Ovary (tissue), 7 donors: ENCODE measurements at regions not wholly inside any gene's neighbourhood (a gene's known extent, or its start where the extent isn't known, plus 50 kb on each side); places are given as distances from the start of the nearest gene placed in this dataset.

Experiments
- DNase-seq, 5 donors: peaks; one replicate each; pipeline ENCODE4 v3.0.0-alpha.2; 2019 to 2020
- H3K27ac ChIP-seq, 2 donors: fragments of 200-600 bp; one replicate each; pipeline versions ENCODE4 v1.5.1 to v1.8.0; 2019 to 2022
- H3K27me3 ChIP-seq: fragments of 200-600 bp; one replicate; pipeline ENCODE4 v1.8.0; 2022
- H3K36me3 ChIP-seq: fragments of 200-600 bp; sonication (generic); one replicate; pipeline ENCODE4 v1.5.1; 2019
- H3K4me1 ChIP-seq: one replicate; pipeline ENCODE4 v1.8.1; 2013; ENCODE audit warnings: mild to moderate bottlenecking, moderate library complexity; ENCODE audit not compliant: insufficient read depth
- H3K4me3 ChIP-seq: fragments of 200-600 bp; sonication (generic); one replicate; pipeline ENCODE4 v1.5.1; 2017
- H3K9me3 ChIP-seq, 2 donors: fragments of 200-600 bp in 1 of 2; sonication (generic) in 1 of 2; one replicate each; pipeline versions ENCODE4 v1.5.1 to v1.8.1; 2013 to 2019; ENCODE audit warnings: mild to moderate bottlenecking in 1 of 2, moderate library complexity in 1 of 2
- CTCF ChIP-seq, 3 donors: fragments of 450-650 bp in 2 of 3; fragments of 200-600 bp in 1 of 3; IDR thresholded peaks; one replicate each; pipeline versions ENCODE4 v1.5.1 to v1.8.0; 2016 to 2022; ENCODE audit warnings: antibody characterized with exemption in 3 of 3, mild to moderate bottlenecking in 1 of 3
- EP300 ChIP-seq: sonication (generic); formaldehyde crosslinking; IDR thresholded peaks from one replicate; pipeline ENCODE4 v1.6.1; 2017; ENCODE audit warnings: antibody characterized with exemption
- POLR2A ChIP-seq: fragments of 450-650 bp; IDR thresholded peaks from one replicate; pipeline ENCODE4 v1.6.1; 2017; ENCODE audit warnings: antibody characterized with exemption, mild to moderate bottlenecking, moderate library complexity
- WGBS, 3 donors: extraction: QIAGEN DNeasy Blood & Tissue Kit in 1 of 3; methylation state at CpG; one replicate each; pipeline versions ENCODE4 v1.1.5 to v1.1.7; 2013 to 2017; 5-methylcytosine and 5-hydroxymethylcytosine counted together
- intact Hi-C, 4 donors: fragments of 100-400 bp; cut with DNase I; formaldehyde crosslinking; loops; one replicate each; pipeline versions ENCODE4 v1.11.0 to v1.15.1; 2022 to 2023
- donor health status: DM: no; HTN: no; CAD: no; lungs with moderate emphysema.
- donor health status: DM: no; HTN: no; CAD: no.
- donor health status: Bipolar disorder and iron deficiency.
- donor health status: DM: no; HTN: no; CAD: no.
- donor health status: DM: yes; HTN: yes; CAD: no.

GRCh38 chr1:42081475-42081874 lies 71.7 kb upstream of the GUCA2B start:
- TF ChIP-seq CTCF (IDR thresholded peaks at IDR 0.05): no peak
- TF ChIP-seq POLR2A: no peak
- no peak for TF ChIP-seq EP300
- Histone ChIP-seq H3K36me3 (no peaks in the 10 kb centered on the region), H3K27me3 (no peaks in the 10 kb centered on the region), H3K4me3 (no peak overlapping the region), H3K9me3 (no peaks in the 10 kb centered on the region), H3K4me1 (no peaks in the 10 kb centered on the region), H3K27ac (no peak overlapping the region)
- no peak for DNase-seq
- intact Hi-C loops: no loop called here
- WGBS, 3 donors: 79 to 96% (median 89%) methylated on average over 2 of the region's 2 CpGs

DNA sequence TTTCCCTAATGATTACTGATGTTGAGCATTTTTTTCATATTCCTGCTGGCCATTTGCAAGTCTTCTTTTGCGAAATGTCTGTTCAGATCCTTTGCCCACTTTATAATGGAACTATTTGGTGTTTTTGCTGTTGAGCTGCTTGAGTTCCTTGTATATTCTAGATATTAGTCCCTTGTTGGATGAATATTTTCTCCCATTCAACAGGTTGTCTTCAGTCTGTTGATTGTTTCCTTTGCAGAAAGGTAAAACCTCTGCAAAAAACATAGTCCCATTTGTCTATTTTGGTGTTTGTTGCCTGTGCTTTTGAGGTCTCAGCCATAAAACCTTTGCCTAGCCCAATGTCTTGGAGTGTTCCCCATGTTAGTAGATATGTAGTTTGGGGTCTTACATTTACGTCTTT lies 78.0 kb upstream of the GUCA2B start:
- no peak for DNase-seq
- H3K4me3 ChIP-seq: no peak overlapping the region
- no peaks in the 10 kb centered on the region for H3K9me3 ChIP-seq
- intact Hi-C loops: no loop called here
- no peaks in the 10 kb centered on the region for H3K27me3 ChIP-seq
- WGBS, 3 donors: 78 to 92% (median 81%) methylated on average over 2 of the region's 2 CpGs
- no peak for TF ChIP-seq CTCF (IDR thresholded peaks at IDR 0.05)
- TF ChIP-seq POLR2A: no peak
- no peak for TF ChIP-seq EP300
- H3K4me1 ChIP-seq: no peaks in the 10 kb centered on the region
- no peaks in the 10 kb centered on the region for H3K36me3 ChIP-seq
- H3K27ac ChIP-seq: no peak overlapping the region

- Histone ChIP-seq H3K36me3 (no peaks in the 10 kb centered on the region), H3K27ac (no peak overlapping the region), H3K9me3 (no peaks in the 10 kb centered on the region), H3K4me1 (no peaks in the 10 kb centered on the region), H3K4me3 (no peak overlapping the region), H3K27me3 (no peaks in the 10 kb centered on the region)
- no peak for TF ChIP-seq CTCF (IDR thresholded peaks at IDR 0.05)
- 90 to 95% (median 92%) methylated on average over 2 of the region's 2 CpGs for WGBS, 3 donors
- no peak for DNase-seq
- intact Hi-C loops: no loop called here
These were observed 82.2 kb upstream of the GUCA2B start for GRCh38 chr1:42070996-42071395.

DNA sequence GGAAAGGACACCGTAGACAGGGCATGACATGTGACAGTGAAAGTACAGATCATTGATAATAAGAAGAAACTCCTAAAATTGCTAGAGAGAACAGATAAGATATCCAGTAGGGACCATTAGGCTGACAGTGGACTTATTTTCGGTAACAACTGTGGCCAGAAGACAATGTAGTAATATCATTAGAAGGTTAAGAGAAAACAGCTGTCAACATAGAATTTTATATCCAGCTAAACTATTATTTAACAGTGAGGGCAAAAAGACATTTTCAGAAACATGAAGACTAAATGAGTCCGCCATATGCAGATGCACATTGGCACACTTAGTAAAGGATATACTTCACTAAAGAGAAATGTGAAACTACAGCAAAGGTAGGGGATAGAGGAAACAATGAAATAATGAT lies 95.4 kb upstream of the GUCA2B start:
- no peaks in the 10 kb centered on the region for H3K9me3 ChIP-seq
- no peaks in the 10 kb centered on the region for H3K36me3 ChIP-seq
- no peaks in the 10 kb centered on the region for H3K27me3 ChIP-seq
- no peak for TF ChIP-seq CTCF (IDR thresholded peaks at IDR 0.05)
- TF ChIP-seq POLR2A: no peak
- no peak for TF ChIP-seq EP300
- H3K27ac ChIP-seq: no peak overlapping the region
- no peak for DNase-seq
- 93 to 95% (median 94%) methylated on average over 3 of the region's 3 CpGs for WGBS, 3 donors
- no peak overlapping the region for H3K4me3 ChIP-seq
- H3K4me1 ChIP-seq: no peaks in the 10 kb centered on the region
- intact Hi-C loops: no loop called here

- Histone ChIP-seq H3K9me3 (no peaks in the 10 kb centered on the region), H3K4me1 (no peaks in the 10 kb centered on the region), H3K27ac (no peak overlapping the region), H3K27me3 (no peaks in the 10 kb centered on the region), H3K36me3 (no peaks in the 10 kb centered on the region), H3K4me3 (no peak overlapping the region)
- intact Hi-C loops: no loop called here
- no peak for DNase-seq
- TF ChIP-seq EP300 (no peak), POLR2A (no peak), CTCF (IDR thresholded peaks at IDR 0.05) (no peak)
These were observed 96.8 kb upstream of the GUCA2B start for GRCh38 chr1:42056460-42056859.
